ENCODE measurements at regions not wholly inside any gene's neighbourhood (a gene's known extent, or its start where the extent isn't known, plus 50 kb on each side); places are given as distances from the start of the nearest gene placed in this dataset.

GRCh38 chr7:97620495-97620894 lies 111.4 kb upstream of the TAC1 start:
- TF ChIP-seq POLR2A (IDR thresholded peaks at IDR 0.05; ENCODE audit: low read length) (no peak), GATA1 (IDR thresholded peaks at IDR 0.05; ENCODE audit: low read depth, low read length) (no peak)
